AG09309 (cell line): ENCODE measurements at regions not wholly inside any gene's neighbourhood (a gene's known extent, or its start where the extent isn't known, plus 50 kb on each side); places are given as distances from the start of the nearest gene placed in this dataset.

Experiments used
- DNase-seq: peaks from one replicate; pipeline ENCODE4 v3.0.0-alpha.2; 2010; ENCODE audit warnings: low read depth
- H3K4me3 ChIP-seq: 2 replicates; pipeline ENCODE4 v1.5.1; 2011; ENCODE audit warnings: mild to moderate bottlenecking, low read depth, low read length, moderate library complexity; ENCODE audit not compliant: control insufficient read depth
- CTCF ChIP-seq: IDR thresholded peaks from 2 replicates; pipeline ENCODE4 v1.5.1; 2011; ENCODE audit warnings: mild to moderate bottlenecking, low read depth, low read length, inconsistent platforms; ENCODE audit not compliant: insufficient read depth, control insufficient read depth; ENCODE audit errors: missing control alignments

- no peak overlapping the region for H3K4me3 ChIP-seq
- DNase-seq: no peak
- no peak for TF ChIP-seq CTCF
Observed at GRCh38 chr9:99745085-99745484, 76.6 kb upstream of the NR4A3 start.

DNA sequence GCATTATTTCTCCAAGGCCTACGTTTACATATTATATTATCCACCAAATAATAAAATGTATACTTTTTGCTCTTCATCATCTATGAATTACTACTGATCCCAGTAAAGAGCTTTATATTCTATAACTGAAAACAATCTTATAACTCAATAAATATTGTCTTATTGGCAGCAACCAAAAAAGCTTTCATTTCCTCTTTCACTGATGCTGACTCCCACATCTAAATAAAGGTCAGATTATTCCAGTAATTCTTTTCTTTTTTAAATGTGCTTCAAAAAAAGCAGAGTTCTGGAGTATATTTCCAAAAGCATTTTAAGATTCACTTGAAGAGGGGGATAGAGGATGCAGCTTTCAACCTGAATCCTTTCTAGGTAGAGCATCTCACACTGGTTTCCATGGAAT is 75.3 kb upstream of the NR4A3 start:
- no peak for DNase-seq
- no peak overlapping the region for H3K4me3 ChIP-seq
- no peak for TF ChIP-seq CTCF

GRCh38 chr9:99748266-99748665 is 73.4 kb upstream of the NR4A3 start:
- no peak overlapping the region for H3K4me3 ChIP-seq
- DNase-seq: no peak
- TF ChIP-seq CTCF: no peak

DNA sequence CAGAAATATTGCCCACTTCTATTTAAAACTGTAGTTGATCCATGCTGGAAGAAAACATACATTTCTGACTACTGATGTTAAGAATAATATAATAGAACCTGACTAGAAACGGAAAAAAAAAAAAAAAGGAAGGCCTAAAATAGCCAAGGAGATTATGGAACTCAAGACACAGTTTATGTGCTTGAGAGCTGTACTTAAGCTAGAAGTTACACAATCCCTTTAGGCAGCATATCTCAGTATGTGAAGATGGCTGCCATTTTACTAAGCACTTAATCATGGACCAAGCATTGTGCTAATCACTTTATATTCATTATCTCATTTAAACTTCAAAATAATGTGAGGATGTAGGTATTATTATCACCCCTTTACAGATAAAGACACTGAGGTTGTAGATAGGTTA is 73.0 kb upstream of the NR4A3 start:
- no peak overlapping the region for H3K4me3 ChIP-seq
- no peak for TF ChIP-seq CTCF
- no peak for DNase-seq

DNA sequence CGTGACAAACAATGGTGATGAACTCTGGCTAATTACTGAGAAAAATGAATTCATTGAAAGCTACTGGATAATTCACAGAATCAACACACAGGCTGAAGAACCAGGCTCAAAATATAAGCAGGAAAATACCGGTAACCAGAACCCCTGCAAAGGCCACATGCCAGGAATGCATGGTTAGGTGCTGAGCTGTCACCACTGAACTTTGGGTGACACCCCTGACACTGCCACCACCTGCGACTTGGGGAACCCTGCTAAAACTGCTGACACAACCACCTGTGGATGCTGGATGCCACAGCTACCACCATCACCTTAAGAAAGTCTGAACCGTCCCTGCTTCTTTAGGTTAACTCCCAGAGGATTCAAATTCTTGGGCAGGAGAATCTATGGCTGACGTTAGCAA is 72.0 kb upstream of the NR4A3 start:
- no peak for TF ChIP-seq CTCF
- no peak overlapping the region for H3K4me3 ChIP-seq
- DNase-seq: no peak

DNA sequence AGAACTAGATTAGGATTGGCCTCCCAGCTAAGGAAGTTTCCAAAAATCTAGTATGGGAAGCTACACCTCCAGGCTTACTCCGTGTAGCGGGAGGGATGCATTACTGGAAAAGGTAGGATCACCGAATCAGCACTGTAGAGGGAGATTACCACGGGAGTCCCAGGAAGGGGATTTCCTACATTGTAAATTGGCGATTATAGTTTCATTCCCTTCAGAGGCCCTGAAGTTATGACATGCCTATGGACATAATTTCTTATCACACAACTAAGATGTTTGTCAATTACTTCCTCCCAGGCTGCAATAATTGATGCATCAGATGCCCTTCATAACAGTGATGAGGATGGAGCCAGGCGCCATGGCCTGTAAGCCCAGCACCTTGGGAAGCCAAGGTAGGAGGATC is 71.2 kb upstream of the NR4A3 start:
- no peak overlapping the region for H3K4me3 ChIP-seq
- no peak for TF ChIP-seq CTCF
- DNase-seq: no peak
